CD4-positive, alpha-beta T cell treated with Interleukin-6 for 4 hours (primary cell): ENCODE measurements at regions not wholly inside any gene's neighbourhood (a gene's known extent, or its start where the extent isn't known, plus 50 kb on each side); places are given as distances from the start of the nearest gene placed in this dataset.

Experiments used
- DNase-seq: peaks from one replicate; pipeline ENCODE4 v3.0.0-alpha.2; 2020; ENCODE audit warnings: mixed read lengths

DNA sequence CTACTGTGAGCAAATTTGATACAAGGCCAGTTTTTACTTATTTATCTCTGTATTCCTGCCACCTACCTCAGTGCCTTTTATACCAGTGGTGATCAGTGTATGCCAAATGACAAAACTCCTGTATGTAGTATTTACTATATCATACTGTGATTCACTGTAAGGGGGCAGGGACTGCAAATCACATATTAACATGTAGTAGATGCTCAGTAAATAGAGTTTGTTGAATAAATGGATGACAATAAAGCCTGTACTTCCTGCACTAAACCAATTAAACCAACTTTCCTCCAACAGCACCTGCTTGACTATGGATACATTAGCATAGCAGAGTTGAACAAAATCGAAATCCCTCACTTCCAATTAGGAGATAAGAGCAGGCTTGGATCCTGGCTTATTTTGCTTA, 73.3 kb upstream of the C1orf87 start:
- no peak for DNase-seq

DNA sequence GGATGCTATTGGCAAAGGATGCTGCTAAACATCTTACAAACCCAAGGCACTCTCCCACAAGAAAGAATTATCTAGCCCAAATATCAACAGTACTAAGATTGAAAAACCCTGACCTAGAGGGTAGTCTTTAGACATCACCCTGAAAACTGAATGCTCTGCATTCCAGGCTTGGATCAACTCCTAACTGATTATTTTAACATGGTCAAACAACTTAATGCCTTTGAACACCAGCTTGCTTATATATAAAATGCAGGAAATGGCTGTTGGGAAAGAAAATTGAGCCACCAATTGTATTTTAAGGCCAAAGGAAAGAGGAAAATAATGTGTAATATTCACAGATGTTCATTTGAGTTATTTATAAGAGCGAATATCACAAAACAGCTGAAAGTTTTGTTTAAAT, 72.2 kb upstream of the C1orf87 start:
- DNase-seq = no peak

DNA sequence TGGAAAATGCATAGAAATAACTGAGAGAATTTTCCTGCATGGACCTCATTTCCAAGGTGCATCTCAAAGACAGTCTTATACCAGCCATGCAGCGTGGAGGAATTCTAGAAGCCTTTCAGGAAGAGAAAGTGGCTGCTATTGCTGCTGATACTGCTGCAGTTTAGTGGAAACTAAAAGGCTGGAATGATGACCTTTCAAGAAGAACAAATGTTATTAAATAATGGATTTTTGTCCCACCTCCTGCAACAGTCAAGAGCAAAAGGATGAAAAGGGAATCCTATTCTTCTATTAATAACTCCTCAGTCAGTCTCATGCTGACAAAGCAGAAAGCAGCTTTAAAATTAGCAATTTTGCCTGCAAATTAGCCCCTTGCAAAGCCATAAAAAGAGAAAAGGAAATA, 68.2 kb upstream of the C1orf87 start:
- DNase-seq = no peak

DNA sequence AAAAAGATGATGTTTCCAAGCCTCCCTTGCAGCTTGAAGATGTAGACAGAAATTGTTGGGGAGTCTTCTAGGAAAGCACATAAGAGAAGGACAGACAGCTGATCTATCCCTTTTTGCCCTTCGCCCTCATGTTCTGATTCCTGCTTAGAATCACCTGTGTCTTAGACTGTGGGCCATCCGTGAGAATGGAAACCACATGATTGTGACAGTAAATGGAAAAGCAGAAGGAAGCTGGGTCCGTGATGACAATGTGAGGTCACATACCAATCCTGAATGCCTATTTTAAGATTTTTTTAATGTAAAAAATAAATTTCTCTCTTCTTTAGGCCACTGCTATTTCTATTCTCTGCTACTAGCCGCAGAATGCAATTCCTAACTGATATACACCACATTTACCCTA, 67.7 kb upstream of the C1orf87 start:
- no peak for DNase-seq

DNA sequence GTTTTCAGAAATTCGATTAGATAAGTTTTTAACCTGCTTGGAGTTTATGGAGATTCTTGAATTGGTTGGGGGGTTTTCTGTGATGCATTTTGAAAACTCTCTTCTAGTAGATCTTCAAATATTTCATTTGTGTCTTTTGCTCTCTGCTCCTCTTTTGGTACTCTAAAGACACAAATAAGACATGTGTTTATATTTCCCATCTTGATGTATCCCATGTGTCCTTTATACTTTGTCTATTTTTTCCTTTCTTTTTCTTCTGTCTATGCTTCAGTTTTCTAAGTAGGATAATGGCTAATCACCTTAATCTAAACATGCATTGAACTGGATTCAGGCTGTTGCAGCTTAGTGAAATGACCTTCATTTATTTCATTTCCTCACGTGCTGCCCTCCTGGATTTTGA, 63.8 kb upstream of the C1orf87 start:
- no peak for DNase-seq

DNA sequence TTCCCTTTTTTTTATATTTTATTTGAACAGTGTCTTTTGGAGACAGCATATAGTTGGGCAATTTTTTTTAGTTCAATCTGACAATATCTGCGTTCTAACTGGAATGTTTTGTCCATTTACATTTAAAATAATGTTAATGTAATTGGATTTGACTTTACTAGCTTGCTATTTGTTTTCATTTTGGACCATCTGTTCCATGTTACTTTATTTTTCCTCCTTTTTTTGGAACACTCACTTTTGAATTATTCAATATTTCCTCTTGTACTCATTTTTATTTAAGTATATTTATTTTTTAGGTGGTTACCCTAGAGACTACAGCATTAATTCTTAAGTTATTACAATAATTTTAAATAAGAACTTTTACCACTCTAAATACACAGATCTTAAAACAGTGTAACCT, 62.8 kb upstream of the C1orf87 start:
- no peak for DNase-seq

DNA sequence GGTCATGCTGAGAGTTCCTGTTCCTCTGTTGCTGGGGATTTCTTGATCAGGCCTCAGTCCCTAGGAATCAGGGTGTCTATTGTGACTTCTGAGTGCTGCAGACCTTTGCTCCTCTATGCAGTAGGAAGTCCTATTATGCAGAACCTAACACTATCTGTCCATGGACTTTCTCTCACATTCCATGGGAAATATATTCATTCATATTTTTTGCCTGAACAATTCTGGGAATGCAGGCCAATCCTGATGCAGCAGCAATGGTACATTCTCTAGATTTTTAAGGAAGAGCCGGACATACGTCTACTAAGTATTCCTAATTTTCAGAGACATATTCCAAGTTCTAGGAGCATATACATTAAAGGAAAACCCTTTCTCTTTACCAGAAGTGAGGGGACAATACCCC, 61.1 kb upstream of the C1orf87 start:
- no peak for DNase-seq

DNA sequence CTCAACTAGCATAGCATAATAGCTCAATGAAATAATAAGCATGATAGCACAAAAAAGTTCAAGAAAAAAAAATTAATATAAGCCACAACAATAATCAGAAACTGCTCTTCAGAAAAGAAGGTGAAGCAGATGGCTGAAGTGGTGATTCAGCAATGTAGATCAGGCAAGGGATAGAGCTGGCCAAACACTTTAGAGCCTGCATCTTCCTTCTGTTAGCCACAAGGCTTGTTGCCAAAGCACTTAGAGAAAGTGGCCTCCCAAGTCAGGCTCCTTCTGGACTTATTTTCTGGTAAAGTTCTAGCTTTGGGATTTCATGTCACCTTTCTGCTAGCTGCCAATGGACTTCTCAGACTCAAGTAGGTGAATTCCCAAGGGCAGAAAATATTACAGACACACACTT, 60.3 kb upstream of the C1orf87 start:
- DNase-seq = no peak

DNA sequence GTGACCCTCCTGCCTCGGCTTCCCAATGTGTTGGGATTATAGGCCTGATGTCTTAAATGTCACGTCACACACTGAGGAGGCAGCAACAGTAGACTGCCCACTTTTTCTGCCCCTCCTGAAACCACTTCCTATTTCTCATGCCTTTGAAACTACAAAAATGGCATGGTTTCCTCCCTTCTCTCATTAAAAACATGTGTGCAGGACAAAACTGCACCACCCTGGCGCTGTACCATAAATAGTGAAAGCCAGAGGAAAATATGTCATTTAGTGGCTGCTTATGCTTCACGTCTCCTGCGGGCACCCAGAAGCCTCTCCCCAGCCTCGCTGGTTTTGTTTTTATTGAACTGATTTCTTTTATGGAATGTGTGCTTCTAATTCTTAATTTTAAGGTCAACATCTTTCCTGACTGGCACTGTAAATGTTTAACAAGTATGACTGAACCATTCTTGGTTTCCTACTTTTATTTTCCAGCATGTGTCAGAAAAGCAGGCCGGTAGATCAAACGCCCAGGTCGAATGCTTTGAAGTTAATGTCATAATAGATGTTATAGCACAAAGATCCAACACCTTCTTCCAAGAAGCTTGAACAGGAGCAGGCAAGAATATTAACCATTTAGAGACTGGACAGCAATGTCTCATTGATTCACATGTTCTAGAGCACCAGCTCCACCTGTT, 59.6 kb upstream of the C1orf87 start:
- DNase-seq = no peak

GRCh38 chr1:60132108-60132507, 58.5 kb upstream of the C1orf87 start:
- no peak for DNase-seq

GRCh38 chr1:60130703-60131102, 57.1 kb upstream of the C1orf87 start:
- DNase-seq = no peak

GRCh38 chr1:60129911-60130310, 56.3 kb upstream of the C1orf87 start:
- no peak for DNase-seq

DNA sequence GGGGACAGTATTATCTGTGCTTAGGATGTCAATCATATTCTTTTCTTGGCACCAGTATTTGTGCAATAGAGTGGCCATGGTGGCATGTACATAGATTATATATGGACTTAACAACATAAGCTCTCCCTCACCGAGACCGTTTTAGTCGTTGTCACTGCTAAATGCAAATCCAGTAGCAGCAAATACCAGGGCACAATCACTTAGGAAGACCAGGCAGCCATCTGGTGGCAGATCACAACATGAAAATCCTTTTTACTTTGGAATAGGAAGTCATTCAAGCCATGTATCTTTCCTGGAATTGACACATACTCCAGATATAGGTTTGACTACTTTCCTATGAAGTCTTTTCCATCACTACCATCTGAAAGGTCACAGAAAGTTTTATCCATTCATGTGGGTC, 53.2 kb upstream of the C1orf87 start:
- no peak for DNase-seq
